Endodermal cell (in vitro differentiated cells): ENCODE measurements at regions not wholly inside any gene's neighbourhood (a gene's known extent, or its start where the extent isn't known, plus 50 kb on each side); places are given as distances from the start of the nearest gene placed in this dataset.

Experiments used
- DNase-seq: peaks from one replicate; pipeline ENCODE4 v3.0.0-alpha.2; 2017
- H3K27ac ChIP-seq: 2 replicates; pipeline ENCODE4 v1.5.1; 2013; ENCODE audit warnings: mild to moderate bottlenecking, low read depth, low read length, moderate library complexity
- H3K27me3 ChIP-seq: 2 replicates; pipeline ENCODE4 v1.6.1; 2013; ENCODE audit warnings: mild to moderate bottlenecking, low read length, moderate library complexity; ENCODE audit not compliant: insufficient read depth, control insufficient read depth, poor library complexity, severe bottlenecking
- H3K36me3 ChIP-seq: 2 replicates; pipeline ENCODE4 v1.7.0; 2013; ENCODE audit warnings: mild to moderate bottlenecking, low read length, moderate library complexity; ENCODE audit not compliant: control insufficient read depth, insufficient read depth
- H3K4me1 ChIP-seq: one replicate; pipeline ENCODE4 v1.7.0; 2013; ENCODE audit warnings: low read length; ENCODE audit not compliant: control insufficient read depth, insufficient read depth
- H3K4me3 ChIP-seq: 2 replicates; pipeline ENCODE4 v1.5.1; 2013; ENCODE audit warnings: mild to moderate bottlenecking, low read length, moderate library complexity
- H3K9ac ChIP-seq: 2 replicates; pipeline ENCODE4 v1.6.1; 2013; ENCODE audit warnings: mild to moderate bottlenecking, low read length, moderate library complexity; ENCODE audit not compliant: poor library complexity, severe bottlenecking; ENCODE audit errors: extremely low read depth
- H3K9me3 ChIP-seq: 2 replicates; pipeline ENCODE4 v1.6.1; 2013; ENCODE audit warnings: mild to moderate bottlenecking, low read length, moderate library complexity; ENCODE audit not compliant: control insufficient read depth
- H3K27ac Mint-ChIP-seq: 2 replicates; pipeline ENCODE4 v1.8.0; 2020; ENCODE audit warnings: mixed read lengths
- H3K27me3 Mint-ChIP-seq: 2 replicates; pipeline ENCODE4 v1.8.0; 2021; ENCODE audit warnings: mild to moderate bottlenecking, mixed read lengths; ENCODE audit not compliant: insufficient read depth
- H3K36me3 Mint-ChIP-seq: 2 replicates; pipeline ENCODE4 v1.8.0; 2020; ENCODE audit warnings: low read depth, mixed read lengths
- H3K4me1 Mint-ChIP-seq: 2 replicates; pipeline ENCODE4 v1.8.0; 2020; ENCODE audit warnings: mixed read lengths
- H3K4me3 Mint-ChIP-seq: 2 replicates; pipeline ENCODE4 v1.8.0; 2020; ENCODE audit warnings: mild to moderate bottlenecking, moderate library complexity, mixed read lengths
- H3K9me3 Mint-ChIP-seq: 2 replicates; pipeline ENCODE4 v1.8.0; 2020; ENCODE audit warnings: mild to moderate bottlenecking, mixed read lengths
- WGBS, 2 experiments: methylation state at CpG; one replicate each; pipeline versions ENCODE4 v1.1.5 to v1.1.7; 2013; ENCODE audit warnings: missing lambda C conversion rate in 2 of 2, mixed read lengths in 1 of 2; ENCODE audit not compliant: insufficient coverage in 1 of 2, insufficient read length in 1 of 2; 5-methylcytosine and 5-hydroxymethylcytosine counted together
- TF ChIP-seq, protein P1 (sequence below): fragments of 200-600 bp; sonication (generic); conservative IDR thresholded peaks from 2 replicates; pipeline ENCODE4 v1.5.0; 2021; ENCODE audit warnings: antibody characterized with exemption, mild to moderate bottlenecking

DNA sequence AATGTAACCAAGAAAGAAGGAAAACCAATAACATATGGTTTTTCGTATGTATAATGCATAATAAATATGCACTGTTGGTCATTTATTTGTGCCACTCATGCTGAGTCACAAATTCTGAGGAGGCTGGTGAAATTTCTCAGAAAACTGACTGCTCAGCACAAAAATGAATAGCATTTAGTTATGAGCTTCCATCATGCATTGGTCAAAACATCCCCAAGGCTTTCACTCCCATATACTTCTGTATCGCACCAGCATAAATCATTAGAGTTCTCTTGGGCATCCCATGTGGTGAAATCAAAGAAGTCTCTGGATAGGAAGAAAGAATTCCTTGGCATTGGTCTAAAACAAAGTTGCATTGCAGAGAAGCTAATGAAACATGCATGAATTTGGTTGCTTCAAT, 785.6 kb upstream of the CDH8 start:
- Mint-ChIP-seq H3K4me1 (peaks cover 8% of the 10 kb centered on the region), H3K27me3 (no peaks in the 10 kb centered on the region), H3K36me3 (no peaks in the 10 kb centered on the region), H3K9me3 (peaks cover 3% of the 10 kb centered on the region), H3K4me3 (no peak overlapping the region), H3K27ac (no peak overlapping the region)
- WGBS, 2 experiments, result 86% methylated on average over 2 of the region's 2 CpGs; no CpG with 5 or more reads in 1 of the 2 experiments
- no peak for DNase-seq
- Histone ChIP-seq H3K36me3 (no peaks in the 10 kb centered on the region), H3K9me3 (no peaks in the 10 kb centered on the region), H3K27me3 (no peaks in the 10 kb centered on the region), H3K27ac (no peak overlapping the region), H3K4me1 (no peaks in the 10 kb centered on the region), H3K4me3 (no peak overlapping the region), H3K9ac (no peak overlapping the region)
- TF ChIP-seq, protein P1, sequence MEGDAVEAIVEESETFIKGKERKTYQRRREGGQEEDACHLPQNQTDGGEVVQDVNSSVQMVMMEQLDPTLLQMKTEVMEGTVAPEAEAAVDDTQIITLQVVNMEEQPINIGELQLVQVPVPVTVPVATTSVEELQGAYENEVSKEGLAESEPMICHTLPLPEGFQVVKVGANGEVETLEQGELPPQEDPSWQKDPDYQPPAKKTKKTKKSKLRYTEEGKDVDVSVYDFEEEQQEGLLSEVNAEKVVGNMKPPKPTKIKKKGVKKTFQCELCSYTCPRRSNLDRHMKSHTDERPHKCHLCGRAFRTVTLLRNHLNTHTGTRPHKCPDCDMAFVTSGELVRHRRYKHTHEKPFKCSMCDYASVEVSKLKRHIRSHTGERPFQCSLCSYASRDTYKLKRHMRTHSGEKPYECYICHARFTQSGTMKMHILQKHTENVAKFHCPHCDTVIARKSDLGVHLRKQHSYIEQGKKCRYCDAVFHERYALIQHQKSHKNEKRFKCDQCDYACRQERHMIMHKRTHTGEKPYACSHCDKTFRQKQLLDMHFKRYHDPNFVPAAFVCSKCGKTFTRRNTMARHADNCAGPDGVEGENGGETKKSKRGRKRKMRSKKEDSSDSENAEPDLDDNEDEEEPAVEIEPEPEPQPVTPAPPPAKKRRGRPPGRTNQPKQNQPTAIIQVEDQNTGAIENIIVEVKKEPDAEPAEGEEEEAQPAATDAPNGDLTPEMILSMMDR, result no peak

DNA sequence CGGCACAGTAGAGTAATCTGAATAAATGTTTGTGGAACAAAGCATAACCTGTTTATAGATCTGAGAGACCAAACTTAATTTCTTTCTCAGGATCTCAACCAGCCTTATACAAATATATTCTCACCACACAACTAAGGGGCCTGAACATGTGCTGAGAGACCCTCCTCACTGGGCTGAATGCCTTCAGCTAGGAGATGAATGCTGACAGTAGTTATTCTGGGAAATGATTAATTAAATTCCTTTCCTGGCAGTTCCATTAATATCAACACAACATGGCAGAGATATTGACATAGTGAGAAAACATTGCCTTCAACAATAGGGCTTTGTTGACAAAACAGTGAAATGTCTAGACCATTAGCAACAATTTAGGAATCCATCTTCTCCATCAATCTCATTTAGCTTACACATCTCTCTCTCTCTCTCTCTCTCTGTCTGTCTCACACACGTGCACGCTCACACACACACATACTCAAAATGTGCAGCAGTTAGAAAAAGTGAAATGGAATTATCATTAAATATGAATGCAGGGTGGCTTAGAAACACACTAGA, 780.8 kb upstream of the CDH8 start:
- Histone ChIP-seq H3K4me1 (no peaks in the 10 kb centered on the region), H3K9ac (no peak overlapping the region), H3K27me3 (no peaks in the 10 kb centered on the region), H3K27ac (peak overlapping the region; percentile 67), H3K9me3 (no peaks in the 10 kb centered on the region), H3K36me3 (no peaks in the 10 kb centered on the region), H3K4me3 (no peak overlapping the region)
- TF ChIP-seq, protein P1, result no peak
- Mint-ChIP-seq H3K4me1 (no peaks in the 10 kb centered on the region), H3K9me3 (no peaks in the 10 kb centered on the region), H3K27ac (no peak overlapping the region), H3K36me3 (no peaks in the 10 kb centered on the region), H3K4me3 (no peak overlapping the region), H3K27me3 (no peaks in the 10 kb centered on the region)
- DNase-seq, result no peak
- 92% methylated on average over 1 of the region's 3 CpGs; no CpG with 5 or more reads in 1 of the 2 experiments for WGBS, 2 experiments

DNA sequence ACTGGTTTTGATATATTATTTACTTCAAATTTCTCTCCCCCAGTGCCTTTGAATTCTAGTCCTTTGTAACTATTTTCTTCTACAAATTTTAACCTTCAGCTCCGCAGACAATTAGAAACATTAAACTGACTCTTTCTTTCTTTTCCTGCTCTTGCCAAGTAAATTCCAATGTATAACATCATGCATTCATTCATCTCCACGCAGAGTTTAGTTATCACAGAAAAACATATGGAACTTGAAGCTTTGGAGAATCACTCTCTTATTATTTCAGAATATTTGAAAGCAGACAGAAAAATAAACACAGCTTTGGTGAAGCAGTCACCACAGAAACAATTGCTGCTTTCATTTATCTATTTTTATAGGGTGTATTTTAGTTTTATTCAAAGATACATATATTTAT, 778.7 kb upstream of the CDH8 start:
- no peaks in the 10 kb centered on the region for H3K9me3 Mint-ChIP-seq
- Histone ChIP-seq H3K9ac (no peak overlapping the region), H3K4me1 (no peaks in the 10 kb centered on the region), H3K27me3 (no peaks in the 10 kb centered on the region), H3K36me3 (no peaks in the 10 kb centered on the region), H3K27ac (no peak overlapping the region), H3K9me3 (no peaks in the 10 kb centered on the region), H3K4me3 (no peak overlapping the region)
- no peaks in the 10 kb centered on the region for H3K4me1 Mint-ChIP-seq
- H3K36me3 Mint-ChIP-seq, result no peaks in the 10 kb centered on the region
- no peak overlapping the region for H3K4me3 Mint-ChIP-seq
- WGBS, 2 experiments, result 90 to 100% methylated on average over 1 to 2 of the region's 2 CpGs
- TF ChIP-seq, protein P1, result no peak
- no peaks in the 10 kb centered on the region for H3K27me3 Mint-ChIP-seq
- H3K27ac Mint-ChIP-seq, result no peak overlapping the region
- no peak for DNase-seq
